SK-N-SH treated with all-trans-retinoic acid at 6 μM for 48 hours (cell line): ENCODE measurements at regions not wholly inside any gene's neighbourhood (a gene's known extent, or its start where the extent isn't known, plus 50 kb on each side); places are given as distances from the start of the nearest gene placed in this dataset.

Experiments used
- ATAC-seq: fragments of 200-7000 bp; cut with Tn5 transposase; 3 replicates; pipeline ENCODE4 v1.9.1; 2020; ENCODE audit warnings: mild to moderate bottlenecking, moderate library complexity
- ARNTL ChIP-seq: fragments of 450-650 bp; formaldehyde crosslinking; IDR thresholded peaks from 2 replicates; pipeline ENCODE4 v1.5.0; 2020; ENCODE audit warnings: low read depth, mild to moderate bottlenecking, moderate library complexity, borderline replicate concordance
- BACH2 ChIP-seq: fragments of 250-450 bp; sonication (Bioruptor Pico); IDR thresholded peaks from 2 replicates; pipeline ENCODE4 v1.9.0; 2021; ENCODE audit warnings: mild to moderate bottlenecking, borderline replicate concordance
- CREB5 ChIP-seq: fragments of 250-450 bp; sonication (Bioruptor Pico); IDR thresholded peaks from 2 replicates; pipeline ENCODE4 v1.5.1; 2020; ENCODE audit warnings: low read depth, mild to moderate bottlenecking, moderate library complexity
- CSDC2 ChIP-seq: fragments of 250-450 bp; sonication (Bioruptor Pico); IDR thresholded peaks from 2 replicates; pipeline ENCODE4 v1.5.0; 2020; ENCODE audit warnings: mild to moderate bottlenecking, moderate library complexity
- CSRNP3 ChIP-seq: fragments of 250-450 bp; sonication (Bioruptor Pico); IDR thresholded peaks from 2 replicates; pipeline ENCODE4 v1.5.1; 2021; ENCODE audit warnings: mild to moderate bottlenecking, moderate library complexity
- ESRRG ChIP-seq: fragments of 250-450 bp; sonication (Bioruptor Pico); IDR thresholded peaks from 2 replicates; pipeline ENCODE4 v1.6.1; 2021; ENCODE audit warnings: mild to moderate bottlenecking
- GLIS3 ChIP-seq: fragments of 250-450 bp; sonication (Bioruptor Pico); IDR thresholded peaks from 2 replicates; pipeline ENCODE4 v1.5.0; 2020; ENCODE audit warnings: mild to moderate bottlenecking, moderate library complexity
- ISL1 ChIP-seq: fragments of 250-450 bp; sonication (Bioruptor Pico); IDR thresholded peaks from 2 replicates; pipeline ENCODE4 v2.1.2; 2022; ENCODE audit warnings: mild to moderate bottlenecking, moderate library complexity
- PPARA ChIP-seq: fragments of 250-450 bp; sonication (Bioruptor Pico); IDR thresholded peaks from 2 replicates; pipeline ENCODE4 v1.5.0; 2020; ENCODE audit warnings: mild to moderate bottlenecking, borderline replicate concordance
- SNAI2 ChIP-seq: fragments of 250-450 bp; sonication (Bioruptor Pico); IDR thresholded peaks from 2 replicates; pipeline ENCODE4 v1.5.0; 2020; ENCODE audit warnings: mild to moderate bottlenecking, moderate library complexity
- TCF4 ChIP-seq: fragments of 250-450 bp; sonication (Bioruptor Pico); IDR thresholded peaks from 2 replicates; pipeline ENCODE4 v1.8.0; 2021; ENCODE audit warnings: mild to moderate bottlenecking, moderate library complexity, borderline replicate concordance
- TOX ChIP-seq: fragments of 250-450 bp; sonication (Bioruptor Pico); IDR thresholded peaks from 2 replicates; pipeline ENCODE4 v1.8.0; 2021; ENCODE audit warnings: mild to moderate bottlenecking, moderate library complexity, borderline replicate concordance
- TSHZ2 ChIP-seq: fragments of 250-450 bp; sonication (Bioruptor Pico); IDR thresholded peaks from 2 replicates; pipeline ENCODE4 v1.5.0; 2020; ENCODE audit warnings: mild to moderate bottlenecking, moderate library complexity
- ZC3H10 ChIP-seq: fragments of 250-450 bp; sonication (Bioruptor Pico); IDR thresholded peaks from 2 replicates; pipeline ENCODE4 v1.5.1; 2021; ENCODE audit warnings: mild to moderate bottlenecking, moderate library complexity
- ZFP30 ChIP-seq: fragments of 450-650 bp; formaldehyde crosslinking; IDR thresholded peaks from 2 replicates; pipeline ENCODE4 v1.5.0; 2022; ENCODE audit warnings: mild to moderate bottlenecking, moderate library complexity
- ZNF565 ChIP-seq: fragments of 450-650 bp; formaldehyde crosslinking; conservative IDR thresholded peaks from 2 replicates; pipeline ENCODE4 v1.5.0; 2020; ENCODE audit warnings: low read depth, mild to moderate bottlenecking, moderate library complexity
- ZNF70 ChIP-seq: fragments of 450-650 bp; formaldehyde crosslinking; IDR thresholded peaks from 2 replicates; pipeline ENCODE4 v1.5.0; 2020; ENCODE audit warnings: mild to moderate bottlenecking, moderate library complexity

DNA sequence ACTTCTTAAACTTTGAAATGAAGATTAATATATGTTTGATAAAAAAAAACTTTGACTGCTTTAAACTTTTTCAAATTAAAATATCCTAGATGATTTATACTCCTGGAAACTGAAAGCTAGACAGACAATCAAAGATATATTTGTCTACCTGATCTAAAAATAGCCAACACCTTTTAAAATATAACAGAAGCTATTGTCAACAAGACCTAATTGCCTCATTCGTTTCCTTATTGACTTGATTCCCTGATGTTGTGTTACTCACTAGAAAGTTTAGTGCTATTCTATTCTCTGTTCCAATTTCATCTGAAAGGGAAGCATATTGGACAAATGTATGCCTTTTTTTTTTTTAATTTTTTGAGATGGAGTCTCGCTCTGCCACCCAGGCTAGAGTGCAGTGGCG is 445.6 kb upstream of the ADAMTS5 start:
- no peak for ATAC-seq

GRCh38 chr21:27408826-27409225 is 441.9 kb upstream of the ADAMTS5 start:
- TF ChIP-seq TOX (no peak), ISL1 (peak; percentile 21; the same call in 1 of the 2 replicates)
- TF ChIP-seq, all 23 proteins: peak for 1
- peak; percentile 28; the same call in 1 of the 3 replicates for ATAC-seq

More for the DNA sequence above, 445.6 kb upstream of the ADAMTS5 start:
- TF ChIP-seq TSHZ2 (CRISPR knock-in tag) (no peak), ISL1 (no peak), BACH2 (CRISPR knock-in tag) (no peak), ZC3H10 (CRISPR knock-in tag) (no peak), SNAI2 (CRISPR knock-in tag) (no peak), GLIS3 (CRISPR knock-in tag) (no peak), ZFP30 (no peak), CREB5 (CRISPR knock-in tag) (no peak), PPARA (CRISPR knock-in tag) (no peak), TOX (no peak), TCF4 (no peak), CSDC2 (CRISPR knock-in tag) (no peak), ZNF565 (CRISPR knock-in tag) (no peak), ZNF70 (CRISPR knock-in tag) (no peak), ESRRG (CRISPR knock-in tag) (no peak)

GRCh38 chr21:27407271-27407670 is 440.4 kb upstream of the ADAMTS5 start:
- no peak for TF ChIP-seq CSRNP3
- no peak for TF ChIP-seq ARNTL (CRISPR knock-in tag)
- no peak for TF ChIP-seq BACH2 (CRISPR knock-in tag)
- no peak for TF ChIP-seq ZFP30
- no peak for TF ChIP-seq TSHZ2 (CRISPR knock-in tag)
- no peak for TF ChIP-seq CREB5 (CRISPR knock-in tag)
- TF ChIP-seq SNAI2 (CRISPR knock-in tag): no peak
- TF ChIP-seq GLIS3 (CRISPR knock-in tag): no peak
- ATAC-seq: no peak

DNA sequence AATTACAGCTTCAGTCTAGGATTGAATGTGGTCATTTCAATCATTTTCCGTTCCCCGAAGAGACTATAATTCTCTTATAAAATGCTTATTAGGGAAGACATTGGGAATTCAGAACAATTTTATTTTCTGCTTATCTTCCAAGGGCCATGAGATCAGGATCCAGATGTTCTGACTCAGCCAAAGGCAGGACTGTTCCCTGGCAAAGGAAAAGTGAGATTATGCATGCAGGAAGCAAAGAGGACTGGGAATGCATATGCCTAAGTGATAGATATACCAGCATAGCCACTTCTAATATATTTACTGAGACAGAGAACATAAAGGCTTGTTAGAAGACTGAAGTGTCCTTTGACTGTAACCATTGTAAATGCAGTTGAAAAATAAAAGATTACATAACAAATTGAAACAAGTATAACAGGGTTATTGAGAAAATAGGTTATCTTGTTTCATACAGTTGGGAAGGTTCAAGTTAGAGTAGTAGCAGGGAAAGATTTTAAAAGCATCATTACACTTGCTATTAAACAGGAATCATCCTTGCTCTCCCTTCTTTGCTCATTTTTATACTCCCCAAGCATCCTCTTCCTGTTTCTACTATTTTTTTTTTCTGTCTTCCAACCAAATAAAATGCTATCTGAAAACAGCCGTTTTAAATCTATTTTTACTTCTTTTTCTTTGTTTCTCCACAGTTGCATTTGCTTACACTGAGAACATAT is 439.6 kb upstream of the ADAMTS5 start:
- peak; percentile 83 for ATAC-seq
- TF ChIP-seq TCF4 (0 out of 2 replicates have a peak, but pooled peaks have one; percentile 10), TSHZ2 (CRISPR knock-in tag) (no peak)
